Esophagus squamous epithelium (tissue), 5 donors: ENCODE measurements at regions not wholly inside any gene's neighbourhood (a gene's known extent, or its start where the extent isn't known, plus 50 kb on each side); places are given as distances from the start of the nearest gene placed in this dataset.

ENCODE experiments used
- DNase-seq: peaks from one replicate; lab custom pipeline; 2025; lab: John Stamatoyannopoulos, UW
- H3K27ac ChIP-seq, 4 donors: fragments of 200-600 bp; sonication (generic); one replicate each; pipeline ENCODE4 v1.5.1; 2016 to 2019; ENCODE audit warnings: mild to moderate bottlenecking in 1 of 4
- H3K27me3 ChIP-seq, 4 donors: fragments of 200-600 bp; sonication (generic); 1 replicate in 3 of 4; 2 replicates in 1 of 4; pipeline versions ENCODE4 v1.5.1 to v1.6.0; 2017 to 2021; ENCODE audit warnings: antibody characterized with exemption in 1 of 4
- H3K36me3 ChIP-seq, 3 donors: fragments of 200-600 bp; sonication (generic); one replicate each; pipeline ENCODE4 v1.5.1; 2016 to 2019
- H3K4me1 ChIP-seq, 3 donors: fragments of 200-600 bp; sonication (generic); one replicate each; pipeline ENCODE4 v1.5.1; 2017 to 2019
- H3K4me3 ChIP-seq, 4 donors: fragments of 200-600 bp; sonication (generic); 1 replicate in 3 of 4; 2 replicates in 1 of 4; pipeline ENCODE4 v1.5.1; 2016 to 2019; ENCODE audit warnings: mild to moderate bottlenecking in 2 of 4, moderate library complexity in 1 of 4
- H3K9me3 ChIP-seq, 3 donors: fragments of 200-600 bp; sonication (generic); one replicate each; pipeline ENCODE4 v1.5.1; 2016 to 2019
- POLR2A ChIP-seq, 4 donors: fragments of 450-650 bp; IDR thresholded peaks; one replicate each; pipeline ENCODE4 v1.6.1; 2017; ENCODE audit warnings: antibody characterized with exemption in 4 of 4, mild to moderate bottlenecking in 4 of 4, moderate library complexity in 3 of 4
- WGBS, 2 donors: methylation state at CpG; one replicate each; pipeline ENCODE4 v1.1.5; 2018; 5-methylcytosine and 5-hydroxymethylcytosine counted together
- intact Hi-C: fragments of 100-400 bp; cut with DNase I; formaldehyde crosslinking; loops from one replicate; pipeline ENCODE4 v1.15.0; 2022
- TF ChIP-seq, protein P1 (sequence below), 6 experiments: fragments of 450-650 bp in 4 of 6; fragments of 200-600 bp in 2 of 6; sonication (generic) in 2 of 6; IDR thresholded peaks; one replicate each; pipeline ENCODE4 v1.5.1; 2016 to 2019; ENCODE audit warnings: antibody characterized with exemption in 6 of 6, mild to moderate bottlenecking in 4 of 6, moderate library complexity in 4 of 6
- donor health status: DM: yes; HTN: yes; CAD: no.

DNA sequence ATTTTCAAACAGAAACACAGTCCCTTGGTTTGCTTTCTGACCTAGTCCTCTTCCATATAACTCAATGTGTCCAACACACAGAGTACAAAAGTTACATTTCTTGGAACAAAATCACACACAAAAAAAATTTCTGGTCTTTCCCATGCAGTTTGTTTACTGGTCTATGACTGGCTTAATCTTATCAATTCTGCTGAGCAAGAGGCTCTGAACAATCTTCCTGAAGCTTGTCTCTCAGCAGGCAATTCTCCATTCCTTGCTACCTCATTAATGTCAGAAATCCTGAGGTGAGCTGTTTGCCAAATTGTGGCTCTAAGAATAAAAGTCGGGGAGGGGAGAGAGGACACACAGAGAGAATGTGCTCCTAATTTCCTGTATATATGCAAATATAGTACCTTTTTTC, 423.6 kb downstream of the HLX start:
- Histone ChIP-seq H3K4me1 (no peaks in the 10 kb centered on the region), H3K27ac (no peak overlapping the region), H3K36me3 (no peaks in the 10 kb centered on the region), H3K27me3 (no peaks in the 10 kb centered on the region), H3K9me3 (no peaks in the 10 kb centered on the region), H3K4me3 (no peak overlapping the region)
- DNase-seq: no peak
- intact Hi-C loops: no loop called here
- 13 to 33% methylated on average over 1 of the region's 1 CpG for WGBS, 2 donors
- TF ChIP-seq, protein P1, sequence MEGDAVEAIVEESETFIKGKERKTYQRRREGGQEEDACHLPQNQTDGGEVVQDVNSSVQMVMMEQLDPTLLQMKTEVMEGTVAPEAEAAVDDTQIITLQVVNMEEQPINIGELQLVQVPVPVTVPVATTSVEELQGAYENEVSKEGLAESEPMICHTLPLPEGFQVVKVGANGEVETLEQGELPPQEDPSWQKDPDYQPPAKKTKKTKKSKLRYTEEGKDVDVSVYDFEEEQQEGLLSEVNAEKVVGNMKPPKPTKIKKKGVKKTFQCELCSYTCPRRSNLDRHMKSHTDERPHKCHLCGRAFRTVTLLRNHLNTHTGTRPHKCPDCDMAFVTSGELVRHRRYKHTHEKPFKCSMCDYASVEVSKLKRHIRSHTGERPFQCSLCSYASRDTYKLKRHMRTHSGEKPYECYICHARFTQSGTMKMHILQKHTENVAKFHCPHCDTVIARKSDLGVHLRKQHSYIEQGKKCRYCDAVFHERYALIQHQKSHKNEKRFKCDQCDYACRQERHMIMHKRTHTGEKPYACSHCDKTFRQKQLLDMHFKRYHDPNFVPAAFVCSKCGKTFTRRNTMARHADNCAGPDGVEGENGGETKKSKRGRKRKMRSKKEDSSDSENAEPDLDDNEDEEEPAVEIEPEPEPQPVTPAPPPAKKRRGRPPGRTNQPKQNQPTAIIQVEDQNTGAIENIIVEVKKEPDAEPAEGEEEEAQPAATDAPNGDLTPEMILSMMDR (IDR thresholded peaks at IDR 0.05): no peak
- no peak for TF ChIP-seq POLR2A (IDR thresholded peaks at IDR 0.05)

DNA sequence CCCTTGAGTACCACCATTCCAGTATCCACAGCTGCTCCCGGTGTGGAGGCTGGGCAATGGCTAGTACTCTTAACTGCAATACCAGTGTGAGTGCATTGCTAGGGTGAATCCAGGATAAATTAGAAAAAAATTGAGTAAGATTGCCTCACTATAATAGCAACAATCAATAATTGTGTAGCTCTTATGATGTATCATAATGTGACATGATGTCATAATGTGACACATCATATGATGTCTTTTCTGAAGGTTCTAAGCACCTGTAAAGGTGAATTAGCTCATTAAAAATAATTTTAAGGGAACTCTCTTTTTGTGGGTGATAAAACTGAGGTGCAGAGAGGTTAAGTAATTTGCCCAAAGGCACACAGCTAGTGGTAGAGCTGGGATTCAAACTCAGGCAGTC, 424.4 kb downstream of the HLX start:
- no peaks in the 10 kb centered on the region for H3K36me3 ChIP-seq
- H3K27me3 ChIP-seq: no peaks in the 10 kb centered on the region
- TF ChIP-seq, protein P1 (IDR thresholded peaks at IDR 0.05): no peak
- TF ChIP-seq POLR2A (IDR thresholded peaks at IDR 0.05): no peak
- DNase-seq: no peak
- no peak overlapping the region for H3K27ac ChIP-seq
- H3K9me3 ChIP-seq: no peaks in the 10 kb centered on the region
- no peak overlapping the region for H3K4me3 ChIP-seq
- intact Hi-C loops: no loop called here
- no peaks in the 10 kb centered on the region for H3K4me1 ChIP-seq
- 64 to 67% methylated on average over 1 of the region's 1 CpG for WGBS, 2 donors

DNA sequence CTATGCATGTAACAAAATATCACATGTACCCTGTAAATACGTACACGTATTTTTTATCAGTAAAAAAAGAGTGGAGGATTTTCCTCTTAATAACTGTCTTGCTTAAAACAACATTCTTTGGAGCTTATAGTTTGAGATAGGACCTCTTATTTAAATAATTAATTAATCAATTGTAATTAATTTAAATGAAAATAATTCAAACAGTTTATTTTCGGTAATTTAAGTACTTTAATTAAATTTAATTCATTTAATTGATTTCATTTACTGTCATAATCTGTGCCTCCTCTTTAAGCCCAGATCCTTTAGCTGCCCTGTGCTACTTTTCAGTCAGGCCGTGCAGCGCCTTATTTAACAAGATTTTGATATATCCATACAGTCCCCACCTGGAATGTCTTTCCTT, 427.0 kb downstream of the HLX start:
- H3K27ac ChIP-seq: no peak overlapping the region
- DNase-seq: no peak
- intact Hi-C loops: no loop called here
- no peaks in the 10 kb centered on the region for H3K4me1 ChIP-seq
- no peaks in the 10 kb centered on the region for H3K27me3 ChIP-seq
- WGBS, 2 donors: 79 to 90% methylated on average over 5 of the region's 5 CpGs
- no peak overlapping the region for H3K4me3 ChIP-seq
- TF ChIP-seq, protein P1 (IDR thresholded peaks at IDR 0.05): no peak
- no peaks in the 10 kb centered on the region for H3K36me3 ChIP-seq
- no peaks in the 10 kb centered on the region for H3K9me3 ChIP-seq

DNA sequence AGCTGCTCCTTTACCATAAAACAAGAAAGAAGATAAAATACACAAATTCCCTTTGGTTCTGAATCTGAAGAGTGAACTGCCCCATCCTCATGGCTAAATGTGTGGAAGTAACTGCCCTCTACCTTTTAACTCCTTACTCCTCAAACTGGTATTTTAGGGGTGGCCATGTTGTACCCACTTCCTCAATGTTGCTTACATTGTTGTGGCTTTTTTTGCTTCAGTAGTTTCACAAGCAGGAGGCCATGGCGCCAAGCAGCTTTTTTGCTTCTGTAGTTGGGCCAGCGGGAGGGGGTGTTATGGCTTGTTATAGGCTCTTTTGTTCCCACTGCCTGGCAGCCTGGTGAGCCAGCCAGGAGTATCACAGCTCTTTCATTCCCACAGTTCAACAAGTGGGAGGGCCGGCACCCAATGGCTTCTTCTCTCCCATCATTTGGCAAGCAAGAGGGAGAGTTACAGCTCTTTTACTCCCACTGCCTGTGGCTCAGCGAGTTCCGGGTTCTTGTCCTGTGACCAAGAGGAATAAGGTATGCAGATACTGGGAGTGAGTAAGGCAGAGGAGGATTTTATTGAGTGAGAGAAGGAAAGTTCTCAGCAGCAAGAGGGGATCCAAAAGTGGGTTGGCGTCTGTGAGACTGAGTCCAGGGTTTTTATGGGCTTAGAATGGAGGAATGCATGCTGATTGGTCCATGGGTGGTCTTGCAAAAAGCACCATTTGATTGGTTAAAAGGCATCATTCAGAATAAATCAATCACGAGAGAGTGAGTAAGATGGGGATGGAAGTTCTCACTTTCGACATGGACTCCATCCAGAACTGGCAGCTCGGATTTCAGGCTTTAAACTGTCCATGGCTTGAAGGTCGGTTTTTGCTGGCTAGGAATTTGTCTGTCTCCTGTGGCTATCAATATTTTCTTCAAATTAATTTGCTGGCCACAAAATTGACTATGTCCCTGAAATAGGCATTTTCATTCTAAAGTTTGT, 429.6 kb downstream of the HLX start:
- Histone ChIP-seq H3K4me1 (no peaks in the 10 kb centered on the region), H3K27ac (no peak overlapping the region), H3K36me3 (no peaks in the 10 kb centered on the region), H3K4me3 (no peak overlapping the region), H3K9me3 (no peaks in the 10 kb centered on the region), H3K27me3 (no peaks in the 10 kb centered on the region)
- intact Hi-C loops: no loop called here
- 78 to 79% methylated on average over 6 to 7 of the region's 10 CpGs for WGBS, 2 donors
- DNase-seq: no peak
- no peak for TF ChIP-seq POLR2A (IDR thresholded peaks at IDR 0.05)
- TF ChIP-seq, protein P1 (IDR thresholded peaks at IDR 0.05): no peak

DNA sequence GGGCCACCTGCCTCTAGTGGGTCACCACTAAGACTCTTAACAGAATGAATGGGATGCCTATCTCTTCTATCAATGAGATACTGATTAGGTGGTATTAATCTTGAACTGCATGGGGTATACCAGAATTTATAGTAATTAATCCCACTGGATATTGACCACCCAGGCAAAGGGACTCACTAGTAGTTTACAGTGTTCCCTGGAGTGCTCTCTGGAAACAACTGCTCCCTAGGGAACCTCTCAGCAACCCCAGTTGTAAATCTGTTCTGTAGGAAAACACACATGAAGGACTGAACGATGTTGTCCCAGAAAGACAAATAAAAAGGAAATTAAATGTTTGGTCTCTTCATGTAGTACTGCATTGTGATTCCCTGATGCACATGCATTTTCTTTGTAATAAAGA, 430.5 kb downstream of the HLX start:
- 38 to 56% methylated on average over 1 of the region's 1 CpG for WGBS, 2 donors
- Histone ChIP-seq H3K27me3 (no peaks in the 10 kb centered on the region), H3K9me3 (no peaks in the 10 kb centered on the region), H3K36me3 (no peaks in the 10 kb centered on the region), H3K27ac (no peak overlapping the region), H3K4me1 (no peaks in the 10 kb centered on the region), H3K4me3 (no peak overlapping the region)
- TF ChIP-seq POLR2A (IDR thresholded peaks at IDR 0.05): no peak
- TF ChIP-seq, protein P1 (IDR thresholded peaks at IDR 0.05): no peak
- no peak for DNase-seq
- intact Hi-C loops: no loop called here
